ENCODE measurements at regions not wholly inside any gene's neighbourhood (a gene's known extent, or its start where the extent isn't known, plus 50 kb on each side); places are given as distances from the start of the nearest gene placed in this dataset.

GRCh38 chr16:87249425-87249824 is 67.8 kb downstream of the C16orf95 start:
- TF ChIP-seq EZH2phosphoT487 (IDR thresholded peaks at IDR 0.05; ENCODE audit: borderline replicate concordance, low read depth, low read length) (no peak), CTCF (conservative IDR thresholded peaks at IDR 0.05; ENCODE audit: low read length) (no peak)
- Histone ChIP-seq H3K79me2 (ENCODE audit: insufficient read depth, low read depth, low read length) (no peaks in the 10 kb centered on the region), H3K4me2 (ENCODE audit: low read length) (no peak overlapping the region), H3K9me3 (ENCODE audit: low read length) (no peaks in the 10 kb centered on the region), H3K4me3 (ENCODE audit: low read depth, low read length, poor library complexity, severe bottlenecking) (no peak overlapping the region), H2AFZ (ENCODE audit: low read length) (no peak overlapping the region), H3K9me2 (ENCODE audit: insufficient read depth, low read length) (no peaks in the 10 kb centered on the region), H3K36me3 (ENCODE audit: insufficient read depth, low read length) (no peaks in the 10 kb centered on the region), H3K4me1 (ENCODE audit: insufficient read depth, low read length, poor library complexity, severe bottlenecking) (no peaks in the 10 kb centered on the region), H3K27ac (ENCODE audit: low read depth, low read length, poor library complexity, severe bottlenecking) (no peak overlapping the region), H4K20me1 (ENCODE audit: insufficient read depth, low read length) (no peaks in the 10 kb centered on the region)
- ChIA-PET CTCF (ENCODE audit: unreplicated experiment) (no interaction called here), POLR2A (no interaction called here)
- no peak for DNase-seq (ENCODE audit: low spot score)
- intact Hi-C loops (cut with micrococcal nuclease; ENCODE audit: unreplicated experiment) = no loop called here
- no TSS peak for BruUV-seq (replicated peaks)

- CTCF ChIA-PET (ENCODE audit: unreplicated experiment) = no interaction called here
Observed at GRCh38 chr16:87250431-87250960, 66.7 kb downstream of the C16orf95 start.

More at GRCh38 chr16:87250431-87250960, 66.7 kb downstream of the C16orf95 start:
- intact Hi-C loops (cut with micrococcal nuclease; ENCODE audit: unreplicated experiment) = no loop called here
- no TSS peak for BruUV-seq (replicated peaks)
- Histone ChIP-seq H2AFZ (ENCODE audit: low read length) (no peak overlapping the region), H3K9me2 (ENCODE audit: insufficient read depth, low read length) (no peaks in the 10 kb centered on the region), H4K20me1 (ENCODE audit: insufficient read depth, low read length) (no peaks in the 10 kb centered on the region), H3K4me2 (ENCODE audit: low read length) (no peak overlapping the region), H3K4me1 (ENCODE audit: insufficient read depth, low read length, poor library complexity, severe bottlenecking) (no peaks in the 10 kb centered on the region), H3K9me3 (ENCODE audit: low read length) (no peaks in the 10 kb centered on the region), H3K36me3 (ENCODE audit: insufficient read depth, low read length) (no peaks in the 10 kb centered on the region), H3K27ac (ENCODE audit: low read depth, low read length, poor library complexity, severe bottlenecking) (no peak overlapping the region), H3K4me3 (ENCODE audit: low read depth, low read length, poor library complexity, severe bottlenecking) (no peak overlapping the region), H3K79me2 (ENCODE audit: insufficient read depth, low read depth, low read length) (no peaks in the 10 kb centered on the region)
- POLR2A ChIA-PET = no interaction called here
- TF ChIP-seq CTCF (conservative IDR thresholded peaks at IDR 0.05; ENCODE audit: low read length) (no peak), EZH2phosphoT487 (IDR thresholded peaks at IDR 0.05; ENCODE audit: borderline replicate concordance, low read depth, low read length) (no peak)
- no peak for DNase-seq (ENCODE audit: low spot score)

Data from OCI-LY7 (cell line).